ENCODE measurements at regions not wholly inside any gene's neighbourhood (a gene's known extent, or its start where the extent isn't known, plus 50 kb on each side); places are given as distances from the start of the nearest gene placed in this dataset.

- peaks cover 91% of the 10 kb centered on the region for H3K27me3 ChIP-seq (ENCODE audit: control insufficient read depth, insufficient read depth, low read length)
- H3K4me3 ChIP-seq (ENCODE audit: low read depth, low read length): peak overlapping the region; percentile 73
Observed at GRCh38 chr10:23694921-23695824, 256.3 kb downstream of the OTUD1 start.

GRCh38 chr10:23695825-23696420 is 257.0 kb downstream of the OTUD1 start:
- H3K4me3 ChIP-seq (ENCODE audit: low read depth, low read length): peak overlapping the region; percentile 73
- no peaks in the 10 kb centered on the region for H3K9me3 ChIP-seq (ENCODE audit: control insufficient read depth, insufficient read depth, low read length)
- H3K4me1 ChIP-seq (ENCODE audit: control insufficient read depth, insufficient read depth, low read length): peaks cover 4% of the 10 kb centered on the region; the same call in 1 of the 2 replicates
- no peak overlapping the region for H3K27ac ChIP-seq (ENCODE audit: low read depth, low read length)
- no peak overlapping the region for H3K9ac ChIP-seq (ENCODE audit: low read depth, low read length)
- peaks cover 89% of the 10 kb centered on the region for H3K27me3 ChIP-seq (ENCODE audit: control insufficient read depth, insufficient read depth, low read length)
- no peaks in the 10 kb centered on the region for H3K36me3 ChIP-seq (ENCODE audit: control insufficient read depth, insufficient read depth, low read length)

More at GRCh38 chr10:23694921-23695824, 256.3 kb downstream of the OTUD1 start:
- H3K36me3 ChIP-seq (ENCODE audit: control insufficient read depth, insufficient read depth, low read length): no peaks in the 10 kb centered on the region
- H3K9me3 ChIP-seq (ENCODE audit: control insufficient read depth, insufficient read depth, low read length): no peaks in the 10 kb centered on the region
- H3K4me1 ChIP-seq (ENCODE audit: control insufficient read depth, insufficient read depth, low read length): peaks cover 4% of the 10 kb centered on the region; the same call in 1 of the 2 replicates
- H3K27ac ChIP-seq (ENCODE audit: low read depth, low read length): no peak overlapping the region
- no peak overlapping the region for H3K9ac ChIP-seq (ENCODE audit: low read depth, low read length)

GRCh38 chr10:23696476-23696875 is 257.6 kb downstream of the OTUD1 start:
- Histone ChIP-seq H3K9me3 (ENCODE audit: control insufficient read depth, insufficient read depth, low read length) (no peaks in the 10 kb centered on the region), H3K4me3 (ENCODE audit: low read depth, low read length) (no peak overlapping the region), H3K4me1 (ENCODE audit: control insufficient read depth, insufficient read depth, low read length) (peaks cover 4% of the 10 kb centered on the region; the same call in 1 of the 2 replicates), H3K9ac (ENCODE audit: low read depth, low read length) (no peak overlapping the region), H3K27ac (ENCODE audit: low read depth, low read length) (no peak overlapping the region), H3K27me3 (ENCODE audit: control insufficient read depth, insufficient read depth, low read length) (peaks cover 84% of the 10 kb centered on the region), H3K36me3 (ENCODE audit: control insufficient read depth, insufficient read depth, low read length) (no peaks in the 10 kb centered on the region)

- Histone ChIP-seq H3K4me3 (ENCODE audit: low read depth, low read length) (no peak overlapping the region), H3K4me1 (ENCODE audit: control insufficient read depth, insufficient read depth, low read length) (no peaks in the 10 kb centered on the region), H3K27ac (ENCODE audit: low read depth, low read length) (no peak overlapping the region), H3K36me3 (ENCODE audit: control insufficient read depth, insufficient read depth, low read length) (no peaks in the 10 kb centered on the region), H3K9ac (ENCODE audit: low read depth, low read length) (no peak overlapping the region), H3K9me3 (ENCODE audit: control insufficient read depth, insufficient read depth, low read length) (peaks cover 15% of the 10 kb centered on the region), H3K27me3 (ENCODE audit: control insufficient read depth, insufficient read depth, low read length) (peaks cover 23% of the 10 kb centered on the region)
Observed at GRCh38 chr10:23702977-23703414, 264.1 kb downstream of the OTUD1 start.

GRCh38 chr10:23715363-23715762 is 276.5 kb downstream of the OTUD1 start:
- H3K4me3 ChIP-seq (ENCODE audit: low read depth, low read length): no peak overlapping the region
- no peaks in the 10 kb centered on the region for H3K36me3 ChIP-seq (ENCODE audit: control insufficient read depth, insufficient read depth, low read length)
- H3K27me3 ChIP-seq (ENCODE audit: control insufficient read depth, insufficient read depth, low read length): no peaks in the 10 kb centered on the region
- no peaks in the 10 kb centered on the region for H3K9me3 ChIP-seq (ENCODE audit: control insufficient read depth, insufficient read depth, low read length)
- no peak overlapping the region for H3K9ac ChIP-seq (ENCODE audit: low read depth, low read length)
- H3K27ac ChIP-seq (ENCODE audit: low read depth, low read length): no peak overlapping the region
- no peaks in the 10 kb centered on the region for H3K4me1 ChIP-seq (ENCODE audit: control insufficient read depth, insufficient read depth, low read length)

GRCh38 chr10:23717913-23718312 is 279.0 kb downstream of the OTUD1 start:
- H3K27ac ChIP-seq (ENCODE audit: low read depth, low read length): no peak overlapping the region
- H3K9me3 ChIP-seq (ENCODE audit: control insufficient read depth, insufficient read depth, low read length): no peaks in the 10 kb centered on the region
- H3K4me1 ChIP-seq (ENCODE audit: control insufficient read depth, insufficient read depth, low read length): no peaks in the 10 kb centered on the region

GRCh38 chr10:23718946-23719345 is 280.1 kb downstream of the OTUD1 start:
- Histone ChIP-seq H3K4me3 (ENCODE audit: low read depth, low read length) (no peak overlapping the region), H3K9ac (ENCODE audit: low read depth, low read length) (no peak overlapping the region), H3K36me3 (ENCODE audit: control insufficient read depth, insufficient read depth, low read length) (no peaks in the 10 kb centered on the region), H3K27me3 (ENCODE audit: control insufficient read depth, insufficient read depth, low read length) (no peaks in the 10 kb centered on the region), H3K27ac (ENCODE audit: low read depth, low read length) (no peak overlapping the region), H3K9me3 (ENCODE audit: control insufficient read depth, insufficient read depth, low read length) (no peaks in the 10 kb centered on the region), H3K4me1 (ENCODE audit: control insufficient read depth, insufficient read depth, low read length) (no peaks in the 10 kb centered on the region)

More at GRCh38 chr10:23717913-23718312, 279.0 kb downstream of the OTUD1 start:
- no peak overlapping the region for H3K9ac ChIP-seq (ENCODE audit: low read depth, low read length)
- H3K36me3 ChIP-seq (ENCODE audit: control insufficient read depth, insufficient read depth, low read length): no peaks in the 10 kb centered on the region
- no peak overlapping the region for H3K4me3 ChIP-seq (ENCODE audit: low read depth, low read length)
- no peaks in the 10 kb centered on the region for H3K27me3 ChIP-seq (ENCODE audit: control insufficient read depth, insufficient read depth, low read length)

GRCh38 chr10:23723796-23724195 is 284.9 kb downstream of the OTUD1 start:
- no peak overlapping the region for H3K27ac ChIP-seq (ENCODE audit: low read depth, low read length)
- H3K27me3 ChIP-seq (ENCODE audit: control insufficient read depth, insufficient read depth, low read length): no peaks in the 10 kb centered on the region
- no peaks in the 10 kb centered on the region for H3K9me3 ChIP-seq (ENCODE audit: control insufficient read depth, insufficient read depth, low read length)
- H3K4me1 ChIP-seq (ENCODE audit: control insufficient read depth, insufficient read depth, low read length): no peaks in the 10 kb centered on the region
- H3K4me3 ChIP-seq (ENCODE audit: low read depth, low read length): no peak overlapping the region
- no peak overlapping the region for H3K9ac ChIP-seq (ENCODE audit: low read depth, low read length)
- H3K36me3 ChIP-seq (ENCODE audit: control insufficient read depth, insufficient read depth, low read length): no peaks in the 10 kb centered on the region

- Histone ChIP-seq H3K4me1 (ENCODE audit: control insufficient read depth, insufficient read depth, low read length) (no peaks in the 10 kb centered on the region), H3K36me3 (ENCODE audit: control insufficient read depth, insufficient read depth, low read length) (no peaks in the 10 kb centered on the region), H3K4me3 (ENCODE audit: low read depth, low read length) (no peak overlapping the region), H3K27ac (ENCODE audit: low read depth, low read length) (no peak overlapping the region), H3K9me3 (ENCODE audit: control insufficient read depth, insufficient read depth, low read length) (peaks cover 3% of the 10 kb centered on the region; the same call in 1 of the 2 replicates), H3K9ac (ENCODE audit: low read depth, low read length) (no peak overlapping the region), H3K27me3 (ENCODE audit: control insufficient read depth, insufficient read depth, low read length) (no peaks in the 10 kb centered on the region)
Observed at GRCh38 chr10:23725548-23725947, 286.7 kb downstream of the OTUD1 start.

- Histone ChIP-seq H3K27ac (ENCODE audit: low read depth, low read length) (no peak overlapping the region), H3K4me1 (ENCODE audit: control insufficient read depth, insufficient read depth, low read length) (no peaks in the 10 kb centered on the region), H3K4me3 (ENCODE audit: low read depth, low read length) (no peak overlapping the region), H3K9me3 (ENCODE audit: control insufficient read depth, insufficient read depth, low read length) (no peaks in the 10 kb centered on the region), H3K36me3 (ENCODE audit: control insufficient read depth, insufficient read depth, low read length) (no peaks in the 10 kb centered on the region), H3K9ac (ENCODE audit: low read depth, low read length) (no peak overlapping the region), H3K27me3 (ENCODE audit: control insufficient read depth, insufficient read depth, low read length) (no peaks in the 10 kb centered on the region)
Observed at GRCh38 chr10:23742368-23742767, 303.5 kb downstream of the OTUD1 start.

GRCh38 chr10:23742807-23743206 is 303.9 kb downstream of the OTUD1 start:
- H3K36me3 ChIP-seq (ENCODE audit: control insufficient read depth, insufficient read depth, low read length): no peaks in the 10 kb centered on the region
- H3K27ac ChIP-seq (ENCODE audit: low read depth, low read length): no peak overlapping the region
- no peaks in the 10 kb centered on the region for H3K4me1 ChIP-seq (ENCODE audit: control insufficient read depth, insufficient read depth, low read length)
- H3K9me3 ChIP-seq (ENCODE audit: control insufficient read depth, insufficient read depth, low read length): no peaks in the 10 kb centered on the region
- H3K27me3 ChIP-seq (ENCODE audit: control insufficient read depth, insufficient read depth, low read length): no peaks in the 10 kb centered on the region
- H3K9ac ChIP-seq (ENCODE audit: low read depth, low read length): no peak overlapping the region
- no peak overlapping the region for H3K4me3 ChIP-seq (ENCODE audit: low read depth, low read length)
